ES-I3 (cell line): ENCODE measurements at regions not wholly inside any gene's neighbourhood (a gene's known extent, or its start where the extent isn't known, plus 50 kb on each side); places are given as distances from the start of the nearest gene placed in this dataset.

Experiments
- H3K36me3 ChIP-seq: 2 replicates; pipeline ENCODE4 v1.6.1; 2013; ENCODE audit warnings: mild to moderate bottlenecking, low read length, control low read depth, moderate library complexity; ENCODE audit not compliant: insufficient read depth
- H3K4me1 ChIP-seq: 2 replicates; pipeline ENCODE4 v1.6.1; 2013; ENCODE audit warnings: mild to moderate bottlenecking, control low read depth, low read length; ENCODE audit not compliant: insufficient read depth
- H3K9ac ChIP-seq: 2 replicates; pipeline ENCODE4 v1.6.1; 2013; ENCODE audit warnings: low read depth, mild to moderate bottlenecking, low read length, moderate library complexity
- H3K9me3 ChIP-seq: 2 replicates; pipeline ENCODE4 v1.6.1; 2013; ENCODE audit warnings: mild to moderate bottlenecking, low read length, moderate library complexity; ENCODE audit not compliant: control insufficient read depth, insufficient read depth

DNA sequence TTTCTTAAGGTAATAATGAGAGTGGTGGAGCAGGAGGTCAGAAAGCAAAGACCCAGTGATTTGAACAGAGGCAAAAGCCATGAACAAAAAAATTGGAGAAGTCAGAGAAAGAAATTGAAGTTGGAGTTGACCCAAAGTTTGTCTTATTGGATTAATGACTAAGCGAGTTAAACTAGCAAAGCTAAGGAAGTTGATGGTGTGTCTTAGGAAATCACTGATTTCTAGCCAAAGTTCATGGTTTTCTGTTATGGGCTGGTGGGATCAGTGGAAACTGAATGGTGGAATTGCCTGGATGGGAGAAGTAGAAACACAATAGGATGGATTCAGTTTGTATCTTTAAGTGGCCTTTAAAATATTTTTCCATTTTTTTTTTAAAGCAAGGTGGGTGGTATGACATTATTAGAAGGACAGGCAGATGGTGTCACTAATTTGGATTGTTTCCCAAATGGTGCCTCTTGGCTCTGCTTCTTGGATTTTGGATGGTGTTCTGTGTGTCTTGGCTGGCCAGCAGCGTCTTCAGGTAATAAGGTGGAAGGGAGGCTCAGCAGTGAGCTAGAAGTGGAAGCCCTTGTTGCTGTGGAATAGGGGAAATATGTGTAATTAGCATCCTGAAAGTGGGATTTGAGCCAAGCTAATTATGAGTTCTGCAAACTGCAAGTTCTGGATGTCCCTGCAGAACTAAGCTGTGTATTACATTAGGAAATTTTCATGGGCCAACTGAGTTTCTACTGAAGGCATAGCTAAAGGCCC is 302.9 kb downstream of the LMO7 start:
- Histone ChIP-seq H3K9ac (no peak overlapping the region), H3K36me3 (no peaks in the 10 kb centered on the region), H3K9me3 (no peaks in the 10 kb centered on the region), H3K4me1 (no peaks in the 10 kb centered on the region)

DNA sequence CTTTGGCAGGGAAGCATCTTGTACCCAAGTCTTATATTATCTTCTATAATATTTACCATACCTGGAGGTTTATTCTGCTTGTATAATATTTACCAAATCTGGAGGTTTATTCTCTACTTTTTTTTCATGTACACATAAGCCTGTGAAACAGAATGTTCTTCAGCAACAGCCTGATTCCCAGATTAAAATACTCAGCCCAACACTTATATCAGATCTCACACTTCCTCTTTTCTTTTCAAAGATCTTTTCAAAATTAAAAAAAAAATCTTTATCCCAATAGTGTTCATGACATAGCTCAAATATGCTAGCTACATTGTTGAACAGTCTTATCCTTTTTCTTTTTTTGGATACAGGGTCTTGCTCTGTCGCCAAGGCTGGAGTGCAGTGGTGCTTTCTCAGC is 300.7 kb downstream of the LMO7 start:
- Histone ChIP-seq H3K4me1 (no peaks in the 10 kb centered on the region), H3K9ac (no peak overlapping the region), H3K36me3 (no peaks in the 10 kb centered on the region), H3K9me3 (no peaks in the 10 kb centered on the region)

GRCh38 chr13:75935805-75936204 is 299.7 kb downstream of the LMO7 start:
- no peaks in the 10 kb centered on the region for H3K4me1 ChIP-seq
- no peak overlapping the region for H3K9ac ChIP-seq
- no peaks in the 10 kb centered on the region for H3K9me3 ChIP-seq
- H3K36me3 ChIP-seq: no peaks in the 10 kb centered on the region

DNA sequence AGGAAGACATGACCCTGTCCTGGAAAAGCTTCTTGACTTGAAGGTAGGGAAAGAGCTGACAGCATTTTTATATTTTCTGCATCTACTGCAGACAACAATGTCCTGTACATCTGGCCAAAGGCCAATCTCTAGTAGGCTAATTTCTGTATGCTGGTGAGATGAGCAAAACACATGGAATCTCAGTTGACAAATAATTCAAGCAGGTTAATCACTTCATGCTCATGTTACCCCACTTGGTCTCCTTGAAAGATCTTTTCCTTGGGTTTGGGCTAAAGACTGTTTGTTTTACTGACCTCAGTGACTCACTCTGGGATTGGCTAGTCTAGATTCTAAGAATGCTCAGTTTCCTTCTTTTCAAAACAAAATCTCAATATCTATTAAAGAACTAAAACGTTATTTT is 298.8 kb downstream of the LMO7 start:
- Histone ChIP-seq H3K9me3 (no peaks in the 10 kb centered on the region), H3K36me3 (no peaks in the 10 kb centered on the region), H3K4me1 (no peaks in the 10 kb centered on the region), H3K9ac (no peak overlapping the region)

DNA sequence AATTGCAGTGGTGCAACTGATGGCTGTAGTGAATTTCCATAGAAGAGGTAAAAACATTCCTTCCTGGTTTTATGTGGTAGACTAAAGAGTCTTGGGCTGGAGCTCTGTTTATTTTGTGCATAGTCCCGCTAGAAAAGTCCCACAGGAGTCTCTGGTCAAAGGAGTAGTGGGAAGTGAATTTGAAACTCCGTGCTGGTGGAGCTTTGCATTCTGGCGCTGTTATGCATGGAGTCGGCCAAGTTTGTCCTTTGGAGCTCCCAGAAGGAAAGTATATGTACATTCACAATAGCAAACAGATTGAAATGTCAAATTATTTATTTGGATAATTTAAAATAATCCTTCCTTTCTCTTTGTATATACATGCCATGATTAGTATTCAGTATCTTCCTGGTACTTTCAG is 296.5 kb downstream of the LMO7 start:
- no peaks in the 10 kb centered on the region for H3K4me1 ChIP-seq
- H3K9me3 ChIP-seq: no peaks in the 10 kb centered on the region
- no peak overlapping the region for H3K9ac ChIP-seq

GRCh38 chr13:75931116-75931515 is 295.0 kb downstream of the LMO7 start:
- H3K36me3 ChIP-seq: no peaks in the 10 kb centered on the region
- no peak overlapping the region for H3K9ac ChIP-seq
- H3K9me3 ChIP-seq: no peaks in the 10 kb centered on the region; the same call in 1 of the 2 replicates
- H3K4me1 ChIP-seq: no peaks in the 10 kb centered on the region

More for the DNA sequence above, 296.5 kb downstream of the LMO7 start:
- H3K36me3 ChIP-seq: no peaks in the 10 kb centered on the region

GRCh38 chr13:75929076-75929475 is 292.9 kb downstream of the LMO7 start:
- no peaks in the 10 kb centered on the region for H3K36me3 ChIP-seq
- no peaks in the 10 kb centered on the region; the same call in 1 of the 2 replicates for H3K9me3 ChIP-seq
- no peaks in the 10 kb centered on the region for H3K4me1 ChIP-seq
- no peak overlapping the region for H3K9ac ChIP-seq

DNA sequence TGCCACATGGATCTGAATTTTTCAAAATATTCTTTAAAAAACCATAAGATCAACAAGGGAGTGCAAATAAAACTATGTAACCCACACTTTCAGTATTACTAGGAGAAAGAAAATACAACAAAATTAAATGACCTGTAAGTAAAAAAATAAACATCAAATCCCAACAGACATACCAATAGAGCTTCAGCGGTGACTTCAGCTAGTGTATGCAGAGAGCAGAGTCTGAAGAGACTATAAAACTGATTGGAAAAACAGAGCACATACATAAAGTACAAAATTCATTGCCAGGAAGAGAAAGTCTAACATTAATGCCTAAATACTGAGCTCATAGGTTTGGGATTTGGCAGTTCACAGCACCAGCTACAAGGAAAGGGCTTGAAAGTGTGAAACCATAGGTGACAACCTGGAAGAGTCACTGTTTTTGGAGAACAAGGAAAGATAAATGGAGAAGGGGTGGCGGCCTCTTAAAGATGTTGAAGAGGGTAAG is 291.1 kb downstream of the LMO7 start:
- no peak overlapping the region for H3K9ac ChIP-seq
- H3K4me1 ChIP-seq: no peaks in the 10 kb centered on the region
- no peaks in the 10 kb centered on the region for H3K36me3 ChIP-seq
- H3K9me3 ChIP-seq: no peaks in the 10 kb centered on the region; the same call in 1 of the 2 replicates

GRCh38 chr13:75920536-75920935 is 284.4 kb downstream of the LMO7 start:
- H3K9me3 ChIP-seq: no peaks in the 10 kb centered on the region
- no peaks in the 10 kb centered on the region for H3K36me3 ChIP-seq
- H3K9ac ChIP-seq: no peak overlapping the region
- H3K4me1 ChIP-seq: no peaks in the 10 kb centered on the region

DNA sequence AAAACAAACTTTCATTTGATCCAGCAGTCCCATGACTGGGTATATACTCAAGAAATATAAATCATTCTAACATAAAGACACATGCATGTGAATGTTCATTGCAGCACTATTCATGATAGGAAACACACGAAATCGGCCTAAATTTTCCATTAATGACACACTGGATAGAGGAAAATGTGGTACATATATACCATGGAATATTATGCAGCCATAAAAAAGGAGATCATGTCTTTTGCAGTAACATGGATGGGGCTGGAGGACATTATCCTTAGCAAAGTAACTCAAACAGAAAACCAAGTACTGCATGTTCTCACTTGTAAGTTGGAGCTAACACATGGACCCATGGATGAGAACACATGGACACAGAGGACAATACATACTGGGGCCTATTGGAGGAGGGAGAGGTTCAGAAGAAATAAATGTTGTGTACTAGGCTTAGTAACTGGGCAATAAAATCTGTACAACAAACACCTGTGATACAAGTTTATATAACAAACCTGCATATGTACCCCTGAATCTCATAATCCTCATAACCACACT is 283.6 kb downstream of the LMO7 start:
- H3K4me1 ChIP-seq: no peaks in the 10 kb centered on the region
- no peaks in the 10 kb centered on the region for H3K9me3 ChIP-seq
- no peak overlapping the region for H3K9ac ChIP-seq
- H3K36me3 ChIP-seq: no peaks in the 10 kb centered on the region

DNA sequence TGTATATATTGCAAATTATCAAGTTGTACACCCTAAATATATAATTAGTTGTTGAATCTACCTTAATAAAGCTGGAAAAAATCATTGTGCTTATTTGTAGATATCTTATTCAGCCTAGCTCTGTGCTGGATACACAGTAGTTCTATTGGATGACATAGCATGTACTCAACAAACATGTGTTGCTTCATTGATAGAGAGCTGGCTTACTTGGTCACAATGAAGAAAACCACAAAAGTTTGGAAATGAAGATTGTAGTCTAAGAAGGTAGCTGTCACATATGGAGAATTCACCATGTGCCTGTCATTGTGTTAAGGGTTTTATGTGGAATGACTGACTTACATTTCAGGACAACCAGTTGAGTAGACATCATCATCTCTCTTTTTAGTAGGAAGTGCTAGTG is 278.9 kb downstream of the LMO7 start:
- no peak overlapping the region for H3K9ac ChIP-seq
- H3K36me3 ChIP-seq: no peaks in the 10 kb centered on the region
- no peaks in the 10 kb centered on the region for H3K9me3 ChIP-seq
- H3K4me1 ChIP-seq: no peaks in the 10 kb centered on the region

- no peaks in the 10 kb centered on the region for H3K4me1 ChIP-seq
Measured at GRCh38 chr13:75913925-75914324, 277.8 kb downstream of the LMO7 start.

DNA sequence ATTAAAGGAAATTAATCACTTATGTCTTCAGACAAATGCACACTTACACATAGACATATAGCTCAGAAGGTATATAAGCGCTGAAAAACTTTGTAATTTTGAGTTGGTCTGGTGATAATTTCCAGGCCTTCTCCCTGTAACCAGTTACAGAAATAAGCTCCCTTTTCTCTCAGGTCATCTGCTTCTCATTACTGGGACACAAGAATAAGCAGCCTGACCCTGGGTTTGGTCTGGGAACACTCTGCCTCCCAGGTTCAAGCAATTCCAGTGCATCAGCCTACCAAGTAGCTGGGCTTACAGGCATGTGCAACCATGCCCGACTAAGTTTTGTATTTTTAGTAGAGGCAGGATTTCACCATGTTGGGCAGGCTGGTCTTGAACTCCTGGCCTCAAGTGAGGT is 274.5 kb downstream of the LMO7 start:
- Histone ChIP-seq H3K9me3 (no peaks in the 10 kb centered on the region), H3K9ac (no peak overlapping the region), H3K36me3 (no peaks in the 10 kb centered on the region), H3K4me1 (no peaks in the 10 kb centered on the region)

More at GRCh38 chr13:75913925-75914324, 277.8 kb downstream of the LMO7 start:
- Histone ChIP-seq H3K36me3 (no peaks in the 10 kb centered on the region), H3K9me3 (no peaks in the 10 kb centered on the region), H3K9ac (no peak overlapping the region)
